HuH-7.5 (cell line): ENCODE measurements at regions not wholly inside any gene's neighbourhood (a gene's known extent, or its start where the extent isn't known, plus 50 kb on each side); places are given as distances from the start of the nearest gene placed in this dataset.

Experiments used
- DNase-seq: peaks from one replicate; pipeline ENCODE4 v3.0.0; 2011; ENCODE audit warnings: low spot score

DNA sequence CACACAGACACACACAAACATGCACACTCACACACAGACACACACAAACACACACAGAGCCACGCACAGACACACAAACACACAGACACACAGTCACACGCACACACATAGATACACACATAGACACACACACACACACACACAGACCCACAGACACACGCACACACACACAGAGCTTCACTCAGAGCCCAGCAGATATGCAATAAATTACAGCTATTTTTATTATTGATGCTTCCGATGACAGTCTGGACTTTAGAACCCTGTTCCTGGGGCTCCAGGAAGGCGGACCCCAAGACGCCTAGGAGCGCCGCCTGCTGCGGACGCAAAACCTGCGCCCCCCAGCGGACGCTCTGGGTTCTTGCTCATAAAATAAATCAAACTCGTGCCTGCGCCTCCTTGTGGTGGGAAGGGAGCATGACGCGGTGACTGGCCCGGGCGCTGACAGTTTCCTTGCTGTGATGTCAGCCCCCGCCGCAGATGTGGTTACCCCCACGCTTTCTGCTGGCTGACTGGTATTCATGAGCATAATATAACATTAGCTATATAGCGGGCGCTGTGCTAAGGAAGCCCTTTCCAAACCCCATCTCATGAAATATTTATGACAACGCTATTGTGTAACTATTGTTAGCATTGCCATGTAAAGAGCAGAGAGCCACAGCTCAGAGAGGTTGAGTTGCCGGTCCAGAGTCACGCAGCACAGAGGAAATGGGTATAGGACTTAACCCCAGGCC, 64.4 kb upstream of the TM9SF2 start:
- DNase-seq: peak; percentile 29

DNA sequence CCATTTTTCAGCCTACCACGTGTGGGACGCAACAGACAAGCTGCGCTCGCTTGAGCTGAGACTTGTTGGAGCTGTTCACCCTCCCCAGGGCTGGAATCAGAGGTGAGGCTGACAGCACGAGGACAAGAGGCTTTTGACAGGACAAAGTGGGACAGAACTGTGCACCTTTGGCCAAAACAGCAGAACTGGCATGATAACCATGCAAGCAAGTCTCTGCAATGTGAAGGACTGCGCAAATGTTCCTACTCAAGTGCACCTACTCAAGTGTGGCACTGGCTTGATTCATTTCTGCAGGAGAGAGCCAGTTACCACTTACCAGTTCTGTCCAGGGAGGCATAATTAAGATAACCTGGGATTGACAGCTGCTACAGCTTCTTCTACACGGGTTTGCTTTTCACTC, 62.2 kb upstream of the TM9SF2 start:
- no peak for DNase-seq

DNA sequence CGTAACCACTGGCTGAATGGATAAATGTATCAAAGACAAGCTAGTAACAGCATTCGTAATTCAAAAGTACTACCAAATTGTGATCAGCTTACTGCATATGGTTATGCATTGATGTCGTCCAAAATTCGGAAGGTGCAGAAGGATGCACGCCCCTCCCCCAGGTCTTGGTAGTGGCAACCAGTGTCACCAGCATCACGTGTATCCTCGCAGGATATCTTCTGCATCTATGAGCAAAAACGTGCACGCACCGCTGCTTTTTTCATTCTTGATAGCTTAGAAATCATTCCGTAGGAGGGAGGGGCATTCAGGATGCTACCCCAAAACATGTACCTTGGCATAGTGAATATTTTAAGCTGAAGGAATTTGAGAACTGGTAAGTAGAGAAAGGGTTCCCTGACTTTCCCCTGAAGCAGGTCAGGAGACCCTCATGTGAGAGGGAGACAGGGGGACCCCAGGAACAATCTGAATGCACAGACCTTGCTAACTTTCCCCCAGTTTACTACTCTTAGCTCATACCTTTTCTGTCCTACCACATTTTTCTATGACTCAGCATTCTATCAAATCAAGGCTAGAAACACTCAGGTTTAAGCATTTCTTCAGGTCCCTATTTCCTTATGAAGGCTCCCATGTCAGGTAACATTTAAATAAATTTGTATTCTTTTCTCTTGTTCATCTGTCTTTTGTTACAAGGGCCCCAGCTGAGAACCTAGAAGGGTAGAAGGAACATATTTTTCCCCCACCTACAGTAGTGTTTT, 61.2 kb upstream of the TM9SF2 start:
- DNase-seq: no peak

DNA sequence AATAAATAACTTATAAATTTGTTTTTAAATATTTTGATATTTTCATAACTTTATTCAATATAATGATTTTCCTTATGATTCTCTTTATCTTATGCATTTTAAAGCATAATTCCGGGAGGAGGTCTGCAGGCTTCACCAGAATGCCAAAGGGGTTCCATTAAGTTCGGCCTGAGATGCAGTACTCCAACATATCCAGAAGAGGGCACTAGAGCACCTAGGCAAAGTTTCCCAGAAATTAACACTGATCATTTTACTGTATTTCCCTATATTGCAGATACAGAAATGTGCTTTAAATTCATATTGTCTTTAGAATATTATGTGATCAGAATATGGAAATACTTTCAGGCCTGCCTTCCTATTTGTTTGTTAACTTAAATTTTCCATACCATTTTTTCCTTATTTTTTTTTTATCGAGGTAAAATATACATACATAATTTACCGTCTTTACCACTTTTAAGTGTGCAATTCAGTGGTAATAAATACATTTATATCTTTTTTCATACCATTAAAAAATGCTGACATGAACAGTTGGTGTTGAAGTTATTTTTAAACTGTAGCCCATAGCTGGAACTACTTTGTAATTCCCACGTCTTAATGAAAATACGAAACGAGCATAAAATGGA, 58.9 kb upstream of the TM9SF2 start:
- DNase-seq: no peak

DNA sequence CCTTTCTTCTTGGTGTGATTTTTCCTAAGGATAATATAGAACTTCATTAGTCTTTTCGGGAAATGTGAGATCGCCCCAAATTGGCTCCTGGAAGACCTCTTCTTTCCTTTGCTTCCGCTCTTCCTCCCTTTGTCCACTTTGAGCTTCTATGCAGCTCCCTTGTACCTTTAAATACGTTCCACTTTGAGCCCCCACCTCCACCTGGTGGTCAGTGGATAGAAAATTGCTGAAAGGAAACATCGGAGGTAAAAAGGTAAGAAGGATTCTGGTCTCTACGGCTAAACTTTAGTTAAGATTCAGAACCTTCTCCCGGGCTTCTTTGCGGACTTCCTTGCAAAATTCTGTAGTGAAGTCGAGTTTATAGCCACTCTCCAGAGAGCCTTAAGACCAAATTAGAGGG, 55.0 kb upstream of the TM9SF2 start:
- no peak for DNase-seq

DNA sequence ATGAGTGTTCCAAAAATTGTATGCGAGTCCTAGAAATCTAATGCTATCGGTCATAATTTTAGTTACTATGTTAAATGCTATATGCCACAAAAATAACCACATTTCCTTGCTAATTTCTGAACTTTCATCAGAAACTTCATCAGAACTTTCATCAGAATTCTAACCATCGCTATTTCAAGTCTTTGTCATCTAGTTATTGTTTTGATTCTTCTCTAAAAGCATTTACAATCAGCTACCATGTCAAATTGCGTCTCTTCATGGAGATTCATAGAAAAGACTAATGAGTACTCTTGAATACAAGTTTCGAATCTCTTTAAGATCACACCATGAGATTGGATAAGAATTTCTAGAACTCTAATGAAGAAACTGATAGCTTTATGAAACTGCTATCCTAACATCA, 52.7 kb upstream of the TM9SF2 start:
- DNase-seq: no peak

DNA sequence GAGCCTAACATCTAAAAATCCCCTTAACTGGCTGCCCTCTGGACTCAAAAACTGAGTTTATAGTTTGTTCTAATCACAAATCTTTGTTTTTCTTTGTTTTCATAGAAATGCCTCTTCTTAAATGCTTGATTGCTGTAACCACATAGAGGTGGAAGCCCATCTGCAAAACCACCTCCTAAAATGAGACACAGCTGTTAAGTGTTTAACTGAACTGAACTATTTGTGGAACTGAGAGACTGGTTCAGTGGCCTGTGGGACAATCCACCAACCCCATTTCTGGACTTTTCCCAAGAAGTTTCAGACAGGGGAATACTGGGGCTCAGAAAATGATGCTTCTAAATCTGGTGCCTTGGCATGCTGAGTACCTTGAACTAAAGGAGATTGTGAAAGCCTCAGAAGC, 50.9 kb upstream of the TM9SF2 start:
- no peak for DNase-seq
